Panc1 (cell line): ENCODE measurements at regions not wholly inside any gene's neighbourhood (a gene's known extent, or its start where the extent isn't known, plus 50 kb on each side); places are given as distances from the start of the nearest gene placed in this dataset.

Experiments
- POLR2AphosphoS5 ChIP-seq: IDR thresholded peaks from 2 replicates; pipeline ENCODE4 v1.6.1; 2012; ENCODE audit warnings: mild to moderate bottlenecking, low read depth, low read length, moderate library complexity
- SIN3A ChIP-seq: IDR thresholded peaks from 2 replicates; pipeline ENCODE4 v1.6.1; 2012; ENCODE audit warnings: low read depth, mild to moderate bottlenecking, low read length, moderate library complexity, borderline replicate concordance; ENCODE audit not compliant: insufficient read depth
- TF ChIP-seq, protein P1 (sequence below): fragments of 450-650 bp; IDR thresholded peaks from 2 replicates; pipeline ENCODE4 v1.5.1; 2017; ENCODE audit warnings: mild to moderate bottlenecking
- TF ChIP-seq, protein P2 (sequence below), 2 experiments: IDR thresholded peaks; 2 replicates each; pipeline ENCODE4 v1.6.1; 2011 to 2012; ENCODE audit warnings: low read depth in 2 of 2, control low read depth in 1 of 2, low read length in 1 of 2, mild to moderate bottlenecking in 1 of 2, moderate library complexity in 1 of 2; ENCODE audit not compliant: insufficient read depth in 1 of 2

GRCh38 chr7:18395868-18396267, 99.7 kb upstream of the HDAC9 start:
- TF ChIP-seq POLR2AphosphoS5 (no peak), SIN3A (no peak)
- TF ChIP-seq, protein P1, sequence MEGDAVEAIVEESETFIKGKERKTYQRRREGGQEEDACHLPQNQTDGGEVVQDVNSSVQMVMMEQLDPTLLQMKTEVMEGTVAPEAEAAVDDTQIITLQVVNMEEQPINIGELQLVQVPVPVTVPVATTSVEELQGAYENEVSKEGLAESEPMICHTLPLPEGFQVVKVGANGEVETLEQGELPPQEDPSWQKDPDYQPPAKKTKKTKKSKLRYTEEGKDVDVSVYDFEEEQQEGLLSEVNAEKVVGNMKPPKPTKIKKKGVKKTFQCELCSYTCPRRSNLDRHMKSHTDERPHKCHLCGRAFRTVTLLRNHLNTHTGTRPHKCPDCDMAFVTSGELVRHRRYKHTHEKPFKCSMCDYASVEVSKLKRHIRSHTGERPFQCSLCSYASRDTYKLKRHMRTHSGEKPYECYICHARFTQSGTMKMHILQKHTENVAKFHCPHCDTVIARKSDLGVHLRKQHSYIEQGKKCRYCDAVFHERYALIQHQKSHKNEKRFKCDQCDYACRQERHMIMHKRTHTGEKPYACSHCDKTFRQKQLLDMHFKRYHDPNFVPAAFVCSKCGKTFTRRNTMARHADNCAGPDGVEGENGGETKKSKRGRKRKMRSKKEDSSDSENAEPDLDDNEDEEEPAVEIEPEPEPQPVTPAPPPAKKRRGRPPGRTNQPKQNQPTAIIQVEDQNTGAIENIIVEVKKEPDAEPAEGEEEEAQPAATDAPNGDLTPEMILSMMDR, result no peak
- TF ChIP-seq, protein P2, sequence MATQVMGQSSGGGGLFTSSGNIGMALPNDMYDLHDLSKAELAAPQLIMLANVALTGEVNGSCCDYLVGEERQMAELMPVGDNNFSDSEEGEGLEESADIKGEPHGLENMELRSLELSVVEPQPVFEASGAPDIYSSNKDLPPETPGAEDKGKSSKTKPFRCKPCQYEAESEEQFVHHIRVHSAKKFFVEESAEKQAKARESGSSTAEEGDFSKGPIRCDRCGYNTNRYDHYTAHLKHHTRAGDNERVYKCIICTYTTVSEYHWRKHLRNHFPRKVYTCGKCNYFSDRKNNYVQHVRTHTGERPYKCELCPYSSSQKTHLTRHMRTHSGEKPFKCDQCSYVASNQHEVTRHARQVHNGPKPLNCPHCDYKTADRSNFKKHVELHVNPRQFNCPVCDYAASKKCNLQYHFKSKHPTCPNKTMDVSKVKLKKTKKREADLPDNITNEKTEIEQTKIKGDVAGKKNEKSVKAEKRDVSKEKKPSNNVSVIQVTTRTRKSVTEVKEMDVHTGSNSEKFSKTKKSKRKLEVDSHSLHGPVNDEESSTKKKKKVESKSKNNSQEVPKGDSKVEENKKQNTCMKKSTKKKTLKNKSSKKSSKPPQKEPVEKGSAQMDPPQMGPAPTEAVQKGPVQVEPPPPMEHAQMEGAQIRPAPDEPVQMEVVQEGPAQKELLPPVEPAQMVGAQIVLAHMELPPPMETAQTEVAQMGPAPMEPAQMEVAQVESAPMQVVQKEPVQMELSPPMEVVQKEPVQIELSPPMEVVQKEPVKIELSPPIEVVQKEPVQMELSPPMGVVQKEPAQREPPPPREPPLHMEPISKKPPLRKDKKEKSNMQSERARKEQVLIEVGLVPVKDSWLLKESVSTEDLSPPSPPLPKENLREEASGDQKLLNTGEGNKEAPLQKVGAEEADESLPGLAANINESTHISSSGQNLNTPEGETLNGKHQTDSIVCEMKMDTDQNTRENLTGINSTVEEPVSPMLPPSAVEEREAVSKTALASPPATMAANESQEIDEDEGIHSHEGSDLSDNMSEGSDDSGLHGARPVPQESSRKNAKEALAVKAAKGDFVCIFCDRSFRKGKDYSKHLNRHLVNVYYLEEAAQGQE (IDR thresholded peaks at IDR 0.05; ENCODE audit: insufficient read depth in 1 of 2, low read depth in 2 of 2, low read length in 1 of 2), result no peak
